Activated T-helper 2 cell treated with anti-CD3 and anti-CD28 coated beads, Interferon-gamma antibody, Interleukin-2, Interleukin-4, amounts not matched to agents 10 μg/mL and 5 μg/mL and 100 μg/mL, durations not matched to agents 14 hours and 24 hours and 36 hours (primary cell): ENCODE measurements at regions not wholly inside any gene's neighbourhood (a gene's known extent, or its start where the extent isn't known, plus 50 kb on each side); places are given as distances from the start of the nearest gene placed in this dataset.

Experiments used
- DNase-seq: peaks from one replicate; pipeline ENCODE4 v3.0.0; 2021; ENCODE audit warnings: low spot score
- H3K27ac Mint-ChIP-seq: one replicate; pipeline ENCODE4 v1.8.0; 2021; ENCODE audit warnings: mixed read lengths
- H3K27me3 Mint-ChIP-seq: one replicate; pipeline ENCODE4 v1.8.0; 2021; ENCODE audit warnings: low read depth, mixed read lengths
- H3K36me3 Mint-ChIP-seq: one replicate; pipeline ENCODE4 v1.8.0; 2021; ENCODE audit warnings: low read depth, mixed read lengths
- H3K4me1 Mint-ChIP-seq: one replicate; pipeline ENCODE4 v1.8.0; 2021; ENCODE audit warnings: low read depth, mixed read lengths
- H3K4me3 Mint-ChIP-seq: one replicate; pipeline ENCODE4 v1.8.0; 2021; ENCODE audit warnings: low read depth, mild to moderate bottlenecking, moderate library complexity, mixed read lengths
- H3K9me3 Mint-ChIP-seq: one replicate; pipeline ENCODE4 v1.8.0; 2021; ENCODE audit warnings: mixed read lengths
- intact Hi-C: fragments of 100-400 bp; cut with micrococcal nuclease; formaldehyde crosslinking; loops from one replicate; pipeline ENCODE4 v1.15.1; 2023

- H3K4me3 Mint-ChIP-seq: no peak overlapping the region
- DNase-seq: no peak
- no peaks in the 10 kb centered on the region for H3K36me3 Mint-ChIP-seq
- no peak overlapping the region for H3K27ac Mint-ChIP-seq
- intact Hi-C loops: no loop called here
- H3K9me3 Mint-ChIP-seq: peaks cover 11% of the 10 kb centered on the region
- no peaks in the 10 kb centered on the region for H3K27me3 Mint-ChIP-seq
- no peaks in the 10 kb centered on the region for H3K4me1 Mint-ChIP-seq
These were observed 80.3 kb upstream of the SRRM4 start for GRCh38 chr12:118900993-118901392.

- no peaks in the 10 kb centered on the region for H3K36me3 Mint-ChIP-seq
- peaks cover 11% of the 10 kb centered on the region for H3K9me3 Mint-ChIP-seq
- H3K27ac Mint-ChIP-seq: no peak overlapping the region
- intact Hi-C loops: no loop called here
- H3K4me1 Mint-ChIP-seq: no peaks in the 10 kb centered on the region
- no peaks in the 10 kb centered on the region for H3K27me3 Mint-ChIP-seq
- H3K4me3 Mint-ChIP-seq: no peak overlapping the region
- DNase-seq: no peak
These were observed 72.5 kb upstream of the SRRM4 start for GRCh38 chr12:118908811-118909210.

GRCh38 chr12:118912697-118913270, 68.6 kb upstream of the SRRM4 start:
- Mint-ChIP-seq H3K4me3 (no peak overlapping the region), H3K27me3 (no peaks in the 10 kb centered on the region), H3K27ac (no peak overlapping the region), H3K36me3 (no peaks in the 10 kb centered on the region), H3K4me1 (no peaks in the 10 kb centered on the region), H3K9me3 (no peaks in the 10 kb centered on the region)
- intact Hi-C loops: no loop called here
- no peak for DNase-seq

GRCh38 chr12:118921761-118922160, 59.6 kb upstream of the SRRM4 start:
- Mint-ChIP-seq H3K27ac (no peak overlapping the region), H3K27me3 (no peaks in the 10 kb centered on the region), H3K36me3 (no peaks in the 10 kb centered on the region), H3K4me1 (no peaks in the 10 kb centered on the region), H3K4me3 (no peak overlapping the region), H3K9me3 (no peaks in the 10 kb centered on the region)
- DNase-seq: no peak
- intact Hi-C loops: no loop called here

- no peak overlapping the region for H3K4me3 Mint-ChIP-seq
- H3K36me3 Mint-ChIP-seq: no peaks in the 10 kb centered on the region
- DNase-seq: no peak
- intact Hi-C loops: no loop called here
- H3K9me3 Mint-ChIP-seq: no peaks in the 10 kb centered on the region
- H3K27ac Mint-ChIP-seq: no peak overlapping the region
- H3K4me1 Mint-ChIP-seq: no peaks in the 10 kb centered on the region
- no peaks in the 10 kb centered on the region for H3K27me3 Mint-ChIP-seq
These were observed 58.9 kb upstream of the SRRM4 start for GRCh38 chr12:118922405-118922804.

GRCh38 chr12:118925407-118925806, 55.9 kb upstream of the SRRM4 start:
- intact Hi-C loops: no loop called here
- Mint-ChIP-seq H3K4me3 (no peak overlapping the region), H3K27me3 (no peaks in the 10 kb centered on the region), H3K27ac (no peak overlapping the region), H3K4me1 (no peaks in the 10 kb centered on the region), H3K36me3 (no peaks in the 10 kb centered on the region), H3K9me3 (no peaks in the 10 kb centered on the region)
- no peak for DNase-seq

GRCh38 chr12:118925826-118926225, 55.5 kb upstream of the SRRM4 start:
- no peaks in the 10 kb centered on the region for H3K27me3 Mint-ChIP-seq
- no peaks in the 10 kb centered on the region for H3K9me3 Mint-ChIP-seq
- no peaks in the 10 kb centered on the region for H3K36me3 Mint-ChIP-seq
- H3K4me1 Mint-ChIP-seq: no peaks in the 10 kb centered on the region
- no peak overlapping the region for H3K4me3 Mint-ChIP-seq
- intact Hi-C loops: no loop called here
- H3K27ac Mint-ChIP-seq: no peak overlapping the region
- no peak for DNase-seq
